ENCODE measurements at regions not wholly inside any gene's neighbourhood (a gene's known extent, or its start where the extent isn't known, plus 50 kb on each side); places are given as distances from the start of the nearest gene placed in this dataset.

GRCh38 chr1:104825401-104825800 lies 1075.7 kb downstream of the AMY1C start:
- H3K9me3 ChIP-seq (ENCODE audit: insufficient read depth, low read length, severe bottlenecking): no peaks in the 10 kb centered on the region
- no peaks in the 10 kb centered on the region for H3K79me2 ChIP-seq (ENCODE audit: insufficient read depth, low read length)
- H3K4me2 ChIP-seq (ENCODE audit: insufficient read depth, low read length): no peak overlapping the region
- H3K9ac ChIP-seq (ENCODE audit: low read depth, low read length): no peak overlapping the region
- H3K4me3 ChIP-seq (ENCODE audit: low read depth in 1 of 2, low read length in 2 of 2): no peak overlapping the region
- no peak for TF ChIP-seq CTCF (IDR thresholded peaks at IDR 0.05; ENCODE audit: borderline replicate concordance, extremely low read depth, low read length, poor library complexity, severe bottlenecking)
- TF ChIP-seq EZH2 (IDR thresholded peaks at IDR 0.05; ENCODE audit: borderline replicate concordance, low read depth, low read length, severe bottlenecking): no peak
- no peaks in the 10 kb centered on the region for H4K20me1 ChIP-seq (ENCODE audit: insufficient read depth, low read length)
- ATAC-seq (ENCODE audit: insufficient read depth, low read depth): no peak
- no peaks in the 10 kb centered on the region for H3K4me1 ChIP-seq (ENCODE audit: insufficient read depth, low read length)
- H2AFZ ChIP-seq (ENCODE audit: low read depth, low read length): no peak overlapping the region
- no peak overlapping the region for H3K27ac ChIP-seq (ENCODE audit: low read length)
- no peaks in the 10 kb centered on the region for H3K36me3 ChIP-seq (ENCODE audit: insufficient read depth, low read length)
- DNase-seq: no peak
- H3K27me3 ChIP-seq (ENCODE audit: insufficient read depth, low read length, poor library complexity): no peaks in the 10 kb centered on the region

- Histone ChIP-seq H3K4me2 (ENCODE audit: insufficient read depth, low read length) (no peak overlapping the region), H3K4me3 (ENCODE audit: low read depth in 1 of 2, low read length in 2 of 2) (no peak overlapping the region), H3K36me3 (ENCODE audit: insufficient read depth, low read length) (no peaks in the 10 kb centered on the region), H2AFZ (ENCODE audit: low read depth, low read length) (no peak overlapping the region), H3K9ac (ENCODE audit: low read depth, low read length) (no peak overlapping the region), H3K27me3 (ENCODE audit: insufficient read depth, low read length, poor library complexity) (no peaks in the 10 kb centered on the region), H3K27ac (ENCODE audit: low read length) (no peak overlapping the region), H3K79me2 (ENCODE audit: insufficient read depth, low read length) (no peaks in the 10 kb centered on the region), H3K4me1 (ENCODE audit: insufficient read depth, low read length) (no peaks in the 10 kb centered on the region), H3K9me3 (ENCODE audit: insufficient read depth, low read length, severe bottlenecking) (no peaks in the 10 kb centered on the region), H4K20me1 (ENCODE audit: insufficient read depth, low read length) (no peaks in the 10 kb centered on the region)
- ATAC-seq (ENCODE audit: insufficient read depth, low read depth) (no peak), DNase-seq (no peak)
- TF ChIP-seq EZH2 (IDR thresholded peaks at IDR 0.05; ENCODE audit: borderline replicate concordance, low read depth, low read length, severe bottlenecking) (no peak), CTCF (IDR thresholded peaks at IDR 0.05; ENCODE audit: borderline replicate concordance, extremely low read depth, low read length, poor library complexity, severe bottlenecking) (no peak)
These were observed 1080.8 kb downstream of the AMY1C start for GRCh38 chr1:104830534-104830933.

GRCh38 chr1:104852151-104852550 lies 1102.5 kb downstream of the AMY1C start:
- H3K4me1 ChIP-seq (ENCODE audit: insufficient read depth, low read length): no peaks in the 10 kb centered on the region
- no peak overlapping the region for H3K9ac ChIP-seq (ENCODE audit: low read depth, low read length)
- TF ChIP-seq CTCF (IDR thresholded peaks at IDR 0.05; ENCODE audit: borderline replicate concordance, extremely low read depth, low read length, poor library complexity, severe bottlenecking) (no peak), EZH2 (IDR thresholded peaks at IDR 0.05; ENCODE audit: borderline replicate concordance, low read depth, low read length, severe bottlenecking) (no peak)
- H3K27ac ChIP-seq (ENCODE audit: low read length): no peak overlapping the region
- no peak overlapping the region for H3K4me3 ChIP-seq (ENCODE audit: low read depth in 1 of 2, low read length in 2 of 2)
- DNase-seq (no peak), ATAC-seq (ENCODE audit: insufficient read depth, low read depth) (no peak)
- H2AFZ ChIP-seq (ENCODE audit: low read depth, low read length): no peak overlapping the region
- no peaks in the 10 kb centered on the region for H4K20me1 ChIP-seq (ENCODE audit: insufficient read depth, low read length)
- H3K36me3 ChIP-seq (ENCODE audit: insufficient read depth, low read length): no peaks in the 10 kb centered on the region
- H3K9me3 ChIP-seq (ENCODE audit: insufficient read depth, low read length, severe bottlenecking): no peaks in the 10 kb centered on the region
- H3K27me3 ChIP-seq (ENCODE audit: insufficient read depth, low read length, poor library complexity): no peaks in the 10 kb centered on the region
- H3K79me2 ChIP-seq (ENCODE audit: insufficient read depth, low read length): no peaks in the 10 kb centered on the region
- no peak overlapping the region for H3K4me2 ChIP-seq (ENCODE audit: insufficient read depth, low read length)

GRCh38 chr1:104853276-104853675 lies 1103.6 kb downstream of the AMY1C start:
- Histone ChIP-seq H2AFZ (ENCODE audit: low read depth, low read length) (no peak overlapping the region), H3K9ac (ENCODE audit: low read depth, low read length) (no peak overlapping the region), H4K20me1 (ENCODE audit: insufficient read depth, low read length) (no peaks in the 10 kb centered on the region), H3K79me2 (ENCODE audit: insufficient read depth, low read length) (no peaks in the 10 kb centered on the region), H3K4me3 (ENCODE audit: low read depth in 1 of 2, low read length in 2 of 2) (no peak overlapping the region), H3K27ac (ENCODE audit: low read length) (no peak overlapping the region), H3K9me3 (ENCODE audit: insufficient read depth, low read length, severe bottlenecking) (no peaks in the 10 kb centered on the region), H3K36me3 (ENCODE audit: insufficient read depth, low read length) (no peaks in the 10 kb centered on the region), H3K4me1 (ENCODE audit: insufficient read depth, low read length) (no peaks in the 10 kb centered on the region), H3K4me2 (ENCODE audit: insufficient read depth, low read length) (no peak overlapping the region), H3K27me3 (ENCODE audit: insufficient read depth, low read length, poor library complexity) (no peaks in the 10 kb centered on the region)
- DNase-seq (no peak), ATAC-seq (ENCODE audit: insufficient read depth, low read depth) (no peak)
- no peak for TF ChIP-seq CTCF (IDR thresholded peaks at IDR 0.05; ENCODE audit: borderline replicate concordance, extremely low read depth, low read length, poor library complexity, severe bottlenecking)
- no peak for TF ChIP-seq EZH2 (IDR thresholded peaks at IDR 0.05; ENCODE audit: borderline replicate concordance, low read depth, low read length, severe bottlenecking)
